HG02610 (cell line): ENCODE measurements at regions not wholly inside any gene's neighbourhood (a gene's known extent, or its start where the extent isn't known, plus 50 kb on each side); places are given as distances from the start of the nearest gene placed in this dataset.
"Not testable (repeated sequence)": the region's sequence is repeated elsewhere in the genome, so short reads cannot be mapped to it uniquely, and the experiment has no call there.

ENCODE experiments used
- ATAC-seq: cut with Tn5 transposase; IDR thresholded peaks from one replicate; pipeline ENCODE4 v1.9.1; 2021; ENCODE audit warnings: mild to moderate bottlenecking, moderate library complexity; ENCODE audit not compliant: unreplicated experiment

DNA sequence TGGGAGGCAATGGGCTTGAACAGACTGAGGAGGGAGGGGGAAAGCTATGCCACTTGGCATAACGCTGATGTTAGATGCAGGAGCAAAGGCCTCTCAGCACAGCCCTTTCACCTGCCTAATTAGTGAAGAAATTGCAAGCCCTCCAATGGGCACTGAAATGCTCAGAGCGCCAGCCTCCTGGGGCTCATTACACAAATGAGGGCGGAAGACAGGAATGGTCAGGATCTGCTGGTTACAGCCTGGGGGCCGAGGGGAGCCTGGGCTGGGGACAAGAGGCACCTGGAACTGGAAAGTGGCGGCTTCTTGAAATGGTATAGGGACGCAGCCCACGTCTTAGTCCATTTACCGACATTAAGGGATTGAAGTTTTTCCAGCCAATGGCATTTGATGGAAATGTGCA lies 50.2 kb upstream of the PLET1 start:
- ATAC-seq: no peak

GRCh38 chr11:112315057-112315720 lies 54.5 kb upstream of the PLET1 start:
- no peak for ATAC-seq

- ATAC-seq: no peak
Measured at GRCh38 chr11:112315861-112316739, 55.4 kb upstream of the PLET1 start.

DNA sequence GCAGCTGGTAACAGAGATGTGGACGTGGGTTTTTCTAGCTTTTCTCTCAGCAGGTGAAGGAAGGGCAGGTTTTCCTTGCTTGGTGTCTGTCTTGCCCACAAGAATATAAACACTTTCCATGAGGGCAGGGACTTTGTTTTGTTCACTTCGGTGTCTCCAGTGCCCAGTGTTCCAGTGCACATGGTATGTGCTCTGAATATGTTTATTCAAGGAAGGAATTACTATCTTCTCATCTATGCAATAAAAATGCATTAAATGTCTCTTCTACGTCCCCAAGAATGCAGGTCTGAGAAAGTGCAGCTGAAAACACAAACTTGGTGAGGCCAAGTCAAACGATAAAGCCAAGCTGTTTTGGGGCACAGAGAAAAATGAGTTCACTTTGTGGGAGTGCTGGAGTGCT lies 56.3 kb upstream of the PLET1 start:
- no peak for ATAC-seq

GRCh38 chr11:112318184-112318591 lies 57.5 kb upstream of the PLET1 start:
- ATAC-seq: no peak

- no peak for ATAC-seq
Measured at GRCh38 chr11:112318661-112319060, 58.0 kb upstream of the PLET1 start.

DNA sequence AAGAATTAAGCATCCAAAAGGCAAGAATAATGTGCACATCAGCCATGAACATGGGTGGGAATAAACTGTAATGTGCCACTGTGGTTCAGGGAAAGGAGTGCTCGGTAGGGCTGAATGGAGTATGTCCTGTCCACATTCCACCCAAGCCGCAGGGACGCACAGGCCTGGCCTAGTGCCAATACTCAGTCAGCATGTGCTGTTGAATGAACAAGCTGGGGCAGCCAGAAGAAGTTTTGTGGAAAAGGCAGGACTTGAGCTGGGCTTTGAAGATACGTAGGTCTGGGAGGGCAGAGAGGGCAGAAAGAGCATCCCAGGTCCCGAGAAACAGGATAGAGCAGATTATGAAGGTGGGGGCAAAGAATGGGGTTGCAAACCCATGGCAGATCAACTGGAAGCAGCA lies 60.0 kb upstream of the PLET1 start:
- no peak for ATAC-seq

DNA sequence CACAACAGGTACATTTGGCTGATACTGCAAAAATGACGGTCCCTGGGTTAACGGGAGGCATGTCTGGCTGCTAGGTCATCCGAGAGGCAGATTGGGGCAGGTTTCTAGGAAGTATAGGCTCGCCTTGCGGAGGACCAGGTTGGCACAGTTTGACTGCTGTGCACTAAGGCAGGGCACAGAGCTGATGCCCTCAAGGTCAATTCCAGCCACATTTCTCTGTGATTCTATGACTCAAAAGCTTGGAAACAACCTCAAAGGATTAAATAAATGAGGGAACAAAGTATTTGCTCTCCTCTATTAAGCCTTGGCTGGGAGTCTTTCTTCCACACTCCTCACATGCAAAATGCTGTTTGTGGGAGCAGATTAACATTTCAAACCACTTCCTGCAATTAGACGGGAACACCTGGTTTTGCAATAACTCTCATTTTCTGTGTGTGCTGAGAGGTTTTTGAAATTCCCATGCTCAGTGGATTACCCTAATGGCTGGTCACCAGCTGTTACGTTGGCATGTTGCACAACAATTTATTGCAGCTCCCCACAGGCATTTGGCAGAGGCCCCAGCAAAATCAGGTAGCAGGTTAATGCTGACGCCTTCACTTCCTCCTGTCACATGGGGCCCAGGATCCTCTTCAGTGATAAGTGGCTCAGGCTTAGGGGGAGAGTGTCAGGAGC lies 61.0 kb upstream of the PLET1 start:
- ATAC-seq: no peak

- ATAC-seq: no peak
Measured at GRCh38 chr11:112322173-112322790, 61.6 kb upstream of the PLET1 start.

- ATAC-seq: no peak
Measured at GRCh38 chr11:112334381-112334780, 73.7 kb upstream of the PLET1 start.

- no peak for ATAC-seq
Measured at GRCh38 chr11:112336356-112336886, 75.8 kb upstream of the PLET1 start.

- no peak for ATAC-seq
Measured at GRCh38 chr11:112339566-112339965, 78.9 kb upstream of the PLET1 start.

DNA sequence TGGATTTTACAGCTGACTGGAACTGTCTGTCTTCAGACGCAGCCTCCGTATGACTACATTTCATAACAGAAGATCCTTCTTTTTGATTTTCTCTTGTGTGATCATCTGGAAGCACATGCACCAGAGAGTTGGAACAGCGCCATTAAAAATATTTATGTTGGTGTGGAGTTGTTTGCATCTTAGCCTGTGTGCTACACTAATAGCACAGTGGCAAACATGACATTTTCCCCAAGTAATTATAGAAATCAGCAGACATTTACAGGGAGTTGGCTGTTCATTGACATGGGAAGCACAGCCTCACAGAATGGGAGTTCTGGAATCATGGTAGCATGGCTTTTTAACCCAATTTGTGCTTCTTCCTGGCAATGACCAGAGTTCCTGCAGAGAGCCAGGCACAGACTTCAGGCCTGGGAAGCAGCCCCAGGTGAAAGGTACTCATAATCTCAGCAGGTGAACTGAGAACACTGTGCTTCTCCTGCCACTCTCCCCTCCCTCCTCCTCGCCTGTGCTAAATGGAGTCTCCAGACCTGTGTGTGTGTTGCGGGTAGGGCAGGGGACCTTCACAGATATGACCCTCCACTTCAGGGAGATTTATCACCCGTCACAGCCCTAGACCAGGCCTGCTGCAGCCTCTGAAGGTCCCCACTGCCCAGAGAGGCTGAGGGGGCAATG lies 82.8 kb upstream of the PLET1 start:
- ATAC-seq: no peak

DNA sequence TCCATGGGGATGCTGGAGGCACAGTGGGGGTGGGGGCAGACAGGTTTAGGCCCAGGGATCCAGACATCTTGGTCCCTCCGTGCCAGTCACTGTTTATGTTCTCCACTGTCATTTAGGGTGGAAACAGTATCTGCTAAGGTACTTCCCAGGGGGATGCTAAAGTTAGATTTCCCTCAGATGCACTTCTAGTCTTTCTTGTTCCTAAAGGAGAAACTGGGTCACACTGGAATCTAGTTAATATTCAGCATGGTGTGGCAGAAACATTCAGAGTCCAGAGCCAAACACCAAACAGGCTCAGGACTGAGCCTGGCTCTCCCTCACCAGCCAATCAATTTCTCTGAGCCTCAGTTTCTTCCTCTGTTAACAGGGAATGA lies 83.4 kb upstream of the PLET1 start:
- no peak for ATAC-seq

DNA sequence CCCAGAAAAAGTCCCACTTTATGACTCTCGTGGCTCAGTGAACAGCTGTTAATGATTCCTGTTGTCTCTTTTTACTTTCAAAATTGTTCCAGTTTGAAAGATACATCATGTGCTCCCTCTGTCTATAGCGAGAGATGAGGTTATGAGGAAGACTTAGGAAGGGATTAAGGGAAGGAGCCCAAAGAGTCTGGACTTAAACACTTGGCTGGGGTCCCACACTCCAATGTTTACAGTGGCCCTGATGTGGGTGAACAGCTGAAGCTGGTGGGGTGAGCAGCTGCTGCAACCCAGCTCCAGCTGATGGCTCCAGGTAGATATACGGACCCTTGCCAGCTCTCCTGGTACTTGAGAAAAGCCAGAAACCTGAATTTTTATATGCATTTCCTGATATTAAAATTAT lies 84.5 kb upstream of the PLET1 start:
- ATAC-seq: no peak

DNA sequence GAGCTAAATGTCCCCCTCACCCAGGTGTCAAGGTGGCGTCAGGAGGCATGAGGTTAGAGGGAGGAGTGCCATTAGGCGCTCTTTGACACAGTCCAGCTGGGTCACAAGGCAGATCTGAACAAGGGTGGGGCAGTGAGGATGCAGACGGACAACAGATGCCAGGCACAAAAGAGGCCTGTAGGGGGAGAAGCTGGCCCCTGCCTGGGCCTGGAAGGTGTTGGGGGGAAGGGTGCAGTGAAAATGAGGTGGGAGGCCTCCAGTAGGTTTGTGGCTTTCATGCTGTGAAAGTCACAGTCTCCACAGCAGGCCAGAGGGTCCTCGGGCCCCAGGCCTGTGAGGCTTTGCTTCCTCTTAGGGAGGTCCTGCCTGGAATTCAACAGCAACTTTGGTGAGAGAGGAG lies 85.0 kb upstream of the PLET1 start:
- ATAC-seq: no peak

DNA sequence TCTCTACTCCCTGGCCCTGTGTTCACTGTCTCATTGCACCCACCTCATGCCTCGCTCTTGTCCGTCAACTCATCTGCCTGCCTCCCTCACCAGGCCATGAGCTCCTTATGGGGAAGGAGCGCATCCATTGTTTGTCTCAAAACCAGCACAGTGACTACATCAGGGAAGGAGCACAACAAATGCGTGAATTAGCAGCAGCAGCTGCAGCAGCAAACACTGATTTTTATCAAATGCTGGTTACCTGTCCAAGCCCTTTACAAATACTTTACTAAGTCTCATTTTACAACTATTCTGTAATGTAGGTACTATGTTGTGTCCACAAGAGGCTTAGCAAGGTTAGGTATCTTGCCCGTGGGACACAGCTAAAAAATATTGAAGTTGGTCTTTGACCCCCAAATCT lies 85.9 kb upstream of the PLET1 start:
- no peak for ATAC-seq

GRCh38 chr11:112348480-112349029 lies 87.9 kb upstream of the PLET1 start:
- no peak for ATAC-seq

- not testable (repeated sequence) for ATAC-seq
Measured at GRCh38 chr11:112351423-112351822, 90.8 kb upstream of the PLET1 start.

DNA sequence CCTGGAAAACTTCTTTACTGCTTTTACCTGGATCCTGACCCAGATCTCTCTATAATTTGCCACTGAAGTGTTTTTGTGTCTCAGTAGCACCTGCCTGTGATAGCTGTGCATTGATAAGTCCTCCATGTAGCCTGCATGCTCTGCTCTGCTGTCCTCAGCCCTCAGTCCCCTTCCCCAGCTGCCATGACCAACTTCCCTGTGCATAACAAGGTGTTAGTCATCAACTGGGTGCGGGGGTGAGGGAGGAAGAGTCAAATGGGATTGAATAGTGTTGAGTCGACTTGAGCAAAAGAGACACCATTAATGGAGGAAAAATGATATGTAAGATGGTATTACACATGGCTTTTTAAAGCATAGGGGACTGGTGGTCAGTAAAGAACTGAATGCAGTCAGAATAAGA lies 92.2 kb upstream of the PLET1 start:
- ATAC-seq: no peak
